Stimulated activated CD8-positive, alpha-beta memory T cell treated with anti-CD3 and anti-CD28 coated beads, Interleukin-15, amount 100 ng/mL, for 24 hours (primary cell): ENCODE measurements at regions not wholly inside any gene's neighbourhood (a gene's known extent, or its start where the extent isn't known, plus 50 kb on each side); places are given as distances from the start of the nearest gene placed in this dataset.

Experiments used
- DNase-seq: peaks from one replicate; pipeline ENCODE4 v3.0.0-alpha.2; 2020; ENCODE audit warnings: low read depth

GRCh38 chr17:72501404-72502370, 380.9 kb downstream of the SOX9 start:
- DNase-seq: no peak

DNA sequence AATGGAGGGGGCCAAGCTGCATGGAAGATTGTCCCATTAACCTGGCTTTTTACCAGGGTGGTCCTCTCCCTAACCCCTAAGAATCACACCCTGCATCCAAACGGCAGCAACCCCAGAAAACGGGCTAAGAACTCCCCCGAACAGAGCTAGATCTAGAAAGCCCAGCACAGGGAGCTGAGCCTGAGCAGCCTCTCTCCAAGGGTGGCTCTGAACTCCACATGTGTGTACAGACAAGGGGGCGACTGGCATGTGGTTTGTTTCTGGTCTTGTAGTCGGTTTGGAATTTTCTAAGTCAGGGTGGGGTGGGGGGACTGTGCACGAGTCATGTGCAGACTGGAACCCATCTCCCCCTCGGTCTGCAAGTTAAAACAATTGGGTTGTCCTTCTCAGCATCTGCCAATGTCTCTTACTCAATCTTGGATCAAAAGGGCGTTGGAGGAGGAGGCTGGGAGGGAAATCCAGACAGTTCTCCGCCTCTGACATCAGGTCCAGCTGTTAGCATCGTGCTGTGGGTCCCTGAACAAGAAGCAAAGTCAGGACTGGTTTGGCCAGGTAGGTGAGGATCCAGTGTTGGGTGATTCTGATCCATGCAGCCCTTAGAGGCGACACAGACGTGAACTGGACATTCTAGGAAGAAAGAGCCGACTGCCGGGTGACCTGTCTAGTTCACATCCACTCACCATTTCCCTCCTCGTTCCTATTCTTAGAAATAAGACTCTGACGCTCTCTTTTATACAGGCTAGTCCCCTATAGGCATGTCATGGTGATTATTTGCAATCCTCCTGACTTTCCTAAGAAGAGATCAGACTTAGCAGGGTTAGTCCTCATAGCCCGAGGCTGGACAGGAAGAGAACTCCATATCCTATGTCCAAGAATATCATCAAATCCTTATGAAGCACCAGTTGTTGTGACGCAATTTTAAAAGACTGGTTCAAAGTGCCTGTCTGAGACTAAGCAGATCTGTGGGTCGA, 381.8 kb downstream of the SOX9 start:
- DNase-seq: no peak

GRCh38 chr17:72503556-72503955, 382.7 kb downstream of the SOX9 start:
- no peak for DNase-seq

- no peak for DNase-seq
Observed at GRCh38 chr17:72504783-72505182, 384.0 kb downstream of the SOX9 start.

- DNase-seq: no peak
Observed at GRCh38 chr17:72506773-72507172, 386.0 kb downstream of the SOX9 start.

DNA sequence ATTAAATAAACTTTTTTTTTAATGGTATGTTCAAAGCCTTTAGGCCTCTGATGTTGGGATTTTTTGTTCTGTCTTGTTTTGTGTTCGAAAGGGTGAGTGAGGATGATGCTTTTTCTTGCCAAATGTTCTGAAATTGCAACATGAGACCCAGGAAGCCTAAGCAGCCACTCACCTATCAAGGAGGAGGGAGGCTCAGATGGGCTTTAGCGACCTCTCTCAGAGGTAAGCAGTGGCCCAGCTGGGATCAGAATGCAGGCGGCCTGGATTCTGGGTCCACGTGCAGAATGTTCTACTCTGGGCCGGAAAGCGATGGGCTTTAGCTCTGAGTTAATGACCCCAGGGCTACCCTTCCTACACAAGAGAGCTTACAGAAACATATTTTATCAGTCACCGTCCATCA, 386.6 kb downstream of the SOX9 start:
- no peak for DNase-seq

- DNase-seq: no peak
Observed at GRCh38 chr17:72510351-72511016, 389.7 kb downstream of the SOX9 start.

DNA sequence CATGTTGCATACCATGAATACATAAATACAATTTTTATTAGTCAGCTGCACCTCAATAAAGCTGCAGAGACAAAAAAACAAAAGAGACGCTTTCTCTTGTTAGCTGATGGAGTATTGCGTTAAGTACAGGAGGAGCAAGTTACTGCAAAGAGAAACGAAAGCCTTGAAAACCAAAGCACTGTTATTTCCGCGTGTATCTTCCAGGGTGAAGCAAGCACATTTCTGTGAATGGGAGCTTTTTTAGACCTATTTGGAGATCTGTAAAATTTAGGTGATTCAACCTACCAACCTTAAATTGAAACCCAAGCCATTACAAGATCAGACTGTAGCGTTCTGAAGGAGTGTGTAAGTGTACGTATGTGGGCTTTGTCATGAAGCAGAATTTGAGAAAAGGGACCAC, 390.4 kb downstream of the SOX9 start:
- no peak for DNase-seq

GRCh38 chr17:72511874-72512273, 391.1 kb downstream of the SOX9 start:
- no peak for DNase-seq

- no peak for DNase-seq
Observed at GRCh38 chr17:72512649-72513556, 392.1 kb downstream of the SOX9 start.

GRCh38 chr17:72514321-72514861, 393.6 kb downstream of the SOX9 start:
- no peak for DNase-seq

- DNase-seq: no peak
Observed at GRCh38 chr17:72514891-72515290, 394.1 kb downstream of the SOX9 start.

- DNase-seq: no peak
Observed at GRCh38 chr17:72515291-72516065, 394.7 kb downstream of the SOX9 start.

DNA sequence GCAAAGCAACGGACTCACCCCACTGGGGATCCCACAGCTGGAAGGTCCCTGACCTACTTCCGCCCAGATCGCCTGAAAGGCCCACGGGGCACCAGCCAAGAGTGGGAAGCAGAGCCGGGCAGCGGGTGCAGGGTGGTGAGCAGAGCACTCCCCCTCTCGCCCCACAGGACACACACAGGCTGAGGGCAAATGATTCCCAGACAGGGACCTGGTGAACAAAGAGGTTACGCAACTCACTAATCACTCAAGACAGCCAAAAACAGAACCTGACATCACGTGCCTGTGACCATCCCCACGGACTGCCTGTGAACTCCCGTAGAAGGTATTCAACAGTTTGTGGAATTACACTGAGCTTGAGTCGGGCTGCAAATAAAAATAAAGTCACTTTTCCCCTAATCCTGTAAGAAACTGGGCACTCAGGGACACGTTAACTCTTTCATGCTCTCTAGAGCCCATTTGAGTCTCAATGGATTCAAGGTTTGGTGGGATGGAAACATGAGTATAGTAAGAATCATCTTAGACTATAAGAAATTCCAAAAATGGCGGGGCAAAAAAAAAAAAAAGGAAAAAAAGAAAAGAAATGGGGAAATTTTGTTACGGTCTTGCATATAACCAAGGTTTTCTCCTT, 396.1 kb downstream of the SOX9 start:
- no peak for DNase-seq

DNA sequence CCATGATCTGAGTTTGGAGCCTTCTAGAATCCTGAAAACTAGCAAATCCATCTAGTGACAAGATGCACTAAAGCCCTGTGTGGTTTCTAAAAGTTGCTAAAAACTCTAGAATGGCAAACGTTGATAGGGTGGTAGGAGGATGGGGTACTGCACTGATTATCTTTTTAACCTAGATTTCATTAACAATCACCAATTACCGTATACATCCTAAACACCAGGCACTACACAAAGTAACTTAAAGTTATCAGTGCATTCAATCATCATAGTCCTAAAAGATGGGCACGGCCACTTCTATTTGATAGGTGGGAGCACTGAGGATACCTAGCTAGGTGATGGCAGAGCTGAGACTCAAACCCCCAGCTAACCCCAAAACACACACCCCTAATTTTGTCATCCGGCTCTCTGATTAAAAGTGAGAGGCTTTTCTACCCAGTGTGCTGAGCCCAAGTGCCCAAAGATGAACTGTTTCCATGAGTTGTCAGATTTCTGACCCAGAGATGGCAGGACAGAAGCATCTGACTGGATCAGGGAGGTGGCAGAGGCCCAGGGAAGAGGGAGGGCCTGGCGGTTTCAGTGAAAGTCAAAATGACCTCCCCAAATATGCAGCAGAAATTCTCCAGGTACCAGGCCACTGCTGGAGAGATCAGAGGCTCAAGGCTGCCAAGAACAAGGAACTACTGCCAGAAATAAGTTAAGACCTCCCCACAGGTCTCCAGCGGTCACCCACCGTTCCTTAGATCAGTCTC, 396.8 kb downstream of the SOX9 start:
- no peak for DNase-seq

DNA sequence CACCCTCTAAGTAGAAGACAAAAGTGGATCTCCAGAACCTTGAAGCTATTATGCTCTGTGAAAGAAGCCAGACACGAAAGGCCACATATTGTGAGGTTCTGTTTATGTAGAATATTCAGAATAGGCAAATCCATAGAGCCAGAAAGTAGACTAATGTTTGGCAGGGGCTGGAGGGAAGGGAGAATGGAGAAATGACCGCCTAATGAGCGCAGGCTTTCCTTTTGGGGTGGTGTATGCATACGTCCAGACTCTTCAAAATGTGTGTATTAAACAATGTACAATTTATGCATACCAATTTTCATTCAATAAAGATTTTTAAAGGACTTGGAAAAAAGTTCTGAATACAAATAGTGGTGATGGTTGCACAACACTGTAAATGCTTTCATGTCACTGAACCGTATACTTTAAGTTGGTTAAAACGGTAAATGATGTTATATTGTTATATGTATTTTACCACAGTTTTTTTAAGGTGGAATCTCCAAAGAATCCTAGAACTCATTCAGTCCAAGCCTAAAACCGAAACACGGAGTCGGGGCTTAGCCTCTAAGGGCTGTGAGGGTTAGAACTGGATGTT, 397.4 kb downstream of the SOX9 start:
- no peak for DNase-seq

GRCh38 chr17:72518753-72519597, 398.2 kb downstream of the SOX9 start:
- no peak for DNase-seq

GRCh38 chr17:72519598-72519936, 398.7 kb downstream of the SOX9 start:
- no peak for DNase-seq
